Large intestine (tissue), 3 donors: ENCODE measurements at regions not wholly inside any gene's neighbourhood (a gene's known extent, or its start where the extent isn't known, plus 50 kb on each side); places are given as distances from the start of the nearest gene placed in this dataset.
A peak's percentile ranks its signal among the peaks of the same experiment; 100 is the strongest.

Experiments used
- DNase-seq, 2 donors: peaks; one replicate each; pipeline versions ENCODE4 v3.0.0 to v3.0.0-alpha.2; 2013
- H3K27ac ChIP-seq: one replicate; pipeline ENCODE4 v1.5.1; 2013; ENCODE audit warnings: low read length
- H3K27me3 ChIP-seq: 2 replicates; pipeline ENCODE4 v1.6.1; 2013; ENCODE audit warnings: low read length; ENCODE audit not compliant: control insufficient read depth, insufficient read depth
- H3K36me3 ChIP-seq: 2 replicates; pipeline ENCODE4 v1.6.1; 2013; ENCODE audit warnings: low read length; ENCODE audit not compliant: control insufficient read depth, insufficient read depth
- H3K4me1 ChIP-seq: one replicate; pipeline ENCODE4 v1.6.1; 2013; ENCODE audit warnings: low read length; ENCODE audit not compliant: control insufficient read depth, insufficient read depth
- H3K4me3 ChIP-seq: one replicate; pipeline ENCODE4 v1.5.1; 2013; ENCODE audit warnings: low read length
- H3K9me3 ChIP-seq: one replicate; pipeline ENCODE4 v1.6.1; 2013; ENCODE audit warnings: mild to moderate bottlenecking, low read depth, low read length, moderate library complexity; ENCODE audit not compliant: control insufficient read depth
- WGBS: methylation state at CpG from one replicate; pipeline ENCODE4 v1.1.5; 2013; ENCODE audit warnings: low lambda C conversion rate; ENCODE audit not compliant: insufficient coverage; 5-methylcytosine and 5-hydroxymethylcytosine counted together

- Histone ChIP-seq H3K27ac (no peak overlapping the region), H3K27me3 (no peaks in the 10 kb centered on the region), H3K9me3 (no peaks in the 10 kb centered on the region), H3K4me3 (no peak overlapping the region), H3K4me1 (peaks cover 34% of the 10 kb centered on the region), H3K36me3 (peaks cover 47% of the 10 kb centered on the region)
- no peak for DNase-seq
- no CpG with 5 or more reads among the region's 23 CpGs for WGBS
These were observed 92.0 kb downstream of the RFLNA start for GRCh38 chr12:124386661-124387527.

GRCh38 chr12:124386059-124386458 is 91.2 kb downstream of the RFLNA start:
- no peaks in the 10 kb centered on the region for H3K9me3 ChIP-seq
- no peak overlapping the region for H3K27ac ChIP-seq
- H3K4me1 ChIP-seq: peaks cover 43% of the 10 kb centered on the region
- DNase-seq: no peak
- no peaks in the 10 kb centered on the region for H3K27me3 ChIP-seq
- WGBS: 93% methylated on average over 3 of the region's 17 CpGs
- peaks cover 52% of the 10 kb centered on the region for H3K36me3 ChIP-seq
- no peak overlapping the region for H3K4me3 ChIP-seq

- no peaks in the 10 kb centered on the region for H3K9me3 ChIP-seq
- no peak for DNase-seq
- no CpG with 5 or more reads among the region's 32 CpGs for WGBS
- no peak overlapping the region for H3K27ac ChIP-seq
- no peak overlapping the region for H3K4me3 ChIP-seq
- H3K36me3 ChIP-seq: peaks cover 52% of the 10 kb centered on the region
- no peaks in the 10 kb centered on the region for H3K27me3 ChIP-seq
- peaks cover 43% of the 10 kb centered on the region for H3K4me1 ChIP-seq
These were observed 90.5 kb downstream of the RFLNA start for GRCh38 chr12:124385219-124385969.

GRCh38 chr12:124384299-124384894 is 89.5 kb downstream of the RFLNA start:
- no peaks in the 10 kb centered on the region for H3K27me3 ChIP-seq
- H3K27ac ChIP-seq: no peak overlapping the region
- peaks cover 34% of the 10 kb centered on the region for H3K4me1 ChIP-seq
- no CpG with 5 or more reads among the region's 20 CpGs for WGBS
- DNase-seq: no peak
- H3K4me3 ChIP-seq: no peak overlapping the region
- no peaks in the 10 kb centered on the region for H3K9me3 ChIP-seq
- H3K36me3 ChIP-seq: peaks cover 62% of the 10 kb centered on the region

GRCh38 chr12:124383028-124383427 is 88.1 kb downstream of the RFLNA start:
- no peaks in the 10 kb centered on the region for H3K27me3 ChIP-seq
- no peaks in the 10 kb centered on the region for H3K9me3 ChIP-seq
- H3K27ac ChIP-seq: no peak overlapping the region
- no peak for DNase-seq
- no CpG with 5 or more reads among the region's 10 CpGs for WGBS
- peaks cover 75% of the 10 kb centered on the region for H3K36me3 ChIP-seq
- H3K4me1 ChIP-seq: peaks cover 24% of the 10 kb centered on the region
- no peak overlapping the region for H3K4me3 ChIP-seq

GRCh38 chr12:124381456-124382296 is 86.8 kb downstream of the RFLNA start:
- Histone ChIP-seq H3K9me3 (no peaks in the 10 kb centered on the region), H3K4me3 (no peak overlapping the region), H3K27me3 (no peaks in the 10 kb centered on the region), H3K4me1 (peaks cover 17% of the 10 kb centered on the region), H3K27ac (peak overlapping the region; percentile 53), H3K36me3 (peaks cover 86% of the 10 kb centered on the region)
- WGBS: no CpG with 5 or more reads among the region's 25 CpGs
- peak; percentile 71 to 82 for DNase-seq

- H3K27me3 ChIP-seq: no peaks in the 10 kb centered on the region
- H3K4me1 ChIP-seq: peaks cover 17% of the 10 kb centered on the region
- WGBS: no CpG with 5 or more reads among the region's 8 CpGs
- peak overlapping the region; percentile 70 for H3K27ac ChIP-seq
- H3K9me3 ChIP-seq: no peaks in the 10 kb centered on the region
- peaks cover 91% of the 10 kb centered on the region for H3K36me3 ChIP-seq
- no peak overlapping the region for H3K4me3 ChIP-seq
- DNase-seq: no peak
These were observed 86.0 kb downstream of the RFLNA start for GRCh38 chr12:124380796-124381455.

- Histone ChIP-seq H3K4me1 (peaks cover 17% of the 10 kb centered on the region), H3K27me3 (no peaks in the 10 kb centered on the region), H3K36me3 (peaks cover 92% of the 10 kb centered on the region), H3K27ac (peak overlapping the region; percentile 70), H3K9me3 (no peaks in the 10 kb centered on the region), H3K4me3 (no peak overlapping the region)
- WGBS: no CpG with 5 or more reads among the region's 31 CpGs
- DNase-seq: peak in 1 of 2 donors; percentile 55
These were observed 85.3 kb downstream of the RFLNA start for GRCh38 chr12:124379938-124380754.

GRCh38 chr12:124379379-124379937 is 84.6 kb downstream of the RFLNA start:
- Histone ChIP-seq H3K9me3 (no peaks in the 10 kb centered on the region), H3K4me1 (peaks cover 17% of the 10 kb centered on the region), H3K36me3 (peaks cover 92% of the 10 kb centered on the region), H3K27me3 (no peaks in the 10 kb centered on the region), H3K4me3 (no peak overlapping the region), H3K27ac (peak overlapping the region; percentile 70)
- no CpG with 5 or more reads among the region's 17 CpGs for WGBS
- no peak for DNase-seq
